ENCODE measurements at regions not wholly inside any gene's neighbourhood (a gene's known extent, or its start where the extent isn't known, plus 50 kb on each side); places are given as distances from the start of the nearest gene placed in this dataset.

- in situ Hi-C loops (cut with HindIII; ENCODE audit: low pct_unique_long_range_greater_than_20kb, low sequenced_read_pairs), result no loop called here
- no peak for TF ChIP-seq JUND (IDR thresholded peaks at IDR 0.05; ENCODE audit: low read depth)
Measured at GRCh38 chrX:46310815-46311497, 234.3 kb downstream of the ZNF674 start.

GRCh38 chrX:46308110-46308509 is 237.1 kb downstream of the ZNF674 start:
- no peak for TF ChIP-seq JUND (IDR thresholded peaks at IDR 0.05; ENCODE audit: low read depth)
- DNase-seq (ENCODE audit: low read depth in 1 of 2, low spot score in 1 of 2), result no peak
- in situ Hi-C loops (cut with HindIII; ENCODE audit: low pct_unique_long_range_greater_than_20kb, low sequenced_read_pairs), result no loop called here

More at GRCh38 chrX:46310815-46311497, 234.3 kb downstream of the ZNF674 start:
- DNase-seq (ENCODE audit: low read depth in 1 of 2, low spot score in 1 of 2), result no peak

GRCh38 chrX:46306103-46306502 is 239.1 kb downstream of the ZNF674 start:
- no peak for TF ChIP-seq JUND (IDR thresholded peaks at IDR 0.05; ENCODE audit: low read depth)
- in situ Hi-C loops (cut with HindIII; ENCODE audit: low pct_unique_long_range_greater_than_20kb, low sequenced_read_pairs), result no loop called here

GRCh38 chrX:46305431-46305830 is 239.8 kb downstream of the ZNF674 start:
- no peak for TF ChIP-seq JUND (IDR thresholded peaks at IDR 0.05; ENCODE audit: low read depth)
- DNase-seq (ENCODE audit: low read depth in 1 of 2, low spot score in 1 of 2), result no peak
- in situ Hi-C loops (cut with HindIII; ENCODE audit: low pct_unique_long_range_greater_than_20kb, low sequenced_read_pairs), result no loop called here

More at GRCh38 chrX:46306103-46306502, 239.1 kb downstream of the ZNF674 start:
- peak; percentile 2 to 41 for DNase-seq (ENCODE audit: low read depth in 1 of 2, low spot score in 1 of 2)

GRCh38 chrX:46301903-46302302 is 243.3 kb downstream of the ZNF674 start:
- no peak for TF ChIP-seq JUND (IDR thresholded peaks at IDR 0.05; ENCODE audit: low read depth)
- DNase-seq (ENCODE audit: low read depth in 1 of 2, low spot score in 1 of 2), result no peak
- in situ Hi-C loops (cut with HindIII; ENCODE audit: low pct_unique_long_range_greater_than_20kb, low sequenced_read_pairs), result no loop called here

- in situ Hi-C loops (cut with HindIII; ENCODE audit: low pct_unique_long_range_greater_than_20kb, low sequenced_read_pairs), result no loop called here
- TF ChIP-seq JUND (IDR thresholded peaks at IDR 0.05; ENCODE audit: low read depth), result no peak
- DNase-seq (ENCODE audit: low read depth in 1 of 2, low spot score in 1 of 2), result no peak
Measured at GRCh38 chrX:46298821-46299220, 246.4 kb downstream of the ZNF674 start.

GRCh38 chrX:46295963-46296362 is 249.3 kb downstream of the ZNF674 start:
- DNase-seq (ENCODE audit: low read depth in 1 of 2, low spot score in 1 of 2), result no peak
- in situ Hi-C loops (cut with HindIII; ENCODE audit: low pct_unique_long_range_greater_than_20kb, low sequenced_read_pairs), result no loop called here
- TF ChIP-seq JUND (IDR thresholded peaks at IDR 0.05; ENCODE audit: low read depth), result no peak

- TF ChIP-seq JUND (IDR thresholded peaks at IDR 0.05; ENCODE audit: low read depth), result no peak
- in situ Hi-C loops (cut with HindIII; ENCODE audit: low pct_unique_long_range_greater_than_20kb, low sequenced_read_pairs), result no loop called here
Measured at GRCh38 chrX:46294234-46294633, 251.0 kb downstream of the ZNF674 start.

GRCh38 chrX:46279925-46280313 is 265.3 kb downstream of the ZNF674 start:
- no peak for TF ChIP-seq JUND (IDR thresholded peaks at IDR 0.05; ENCODE audit: low read depth)
- no peak for DNase-seq (ENCODE audit: low read depth in 1 of 2, low spot score in 1 of 2)
- in situ Hi-C loops (cut with HindIII; ENCODE audit: low pct_unique_long_range_greater_than_20kb, low sequenced_read_pairs), result no loop called here

More at GRCh38 chrX:46294234-46294633, 251.0 kb downstream of the ZNF674 start:
- peak in 1 of 2 experiments; percentile 27 for DNase-seq (ENCODE audit: low read depth in 1 of 2, low spot score in 1 of 2)

- no peak for TF ChIP-seq JUND (IDR thresholded peaks at IDR 0.05; ENCODE audit: low read depth)
- no peak for DNase-seq (ENCODE audit: low read depth in 1 of 2, low spot score in 1 of 2)
- in situ Hi-C loops (cut with HindIII; ENCODE audit: low pct_unique_long_range_greater_than_20kb, low sequenced_read_pairs), result no loop called here
Measured at GRCh38 chrX:46279214-46279924, 265.9 kb downstream of the ZNF674 start.

- no peak for TF ChIP-seq JUND (IDR thresholded peaks at IDR 0.05; ENCODE audit: low read depth)
- no peak for DNase-seq (ENCODE audit: low read depth in 1 of 2, low spot score in 1 of 2)
- in situ Hi-C loops (cut with HindIII; ENCODE audit: low pct_unique_long_range_greater_than_20kb, low sequenced_read_pairs), result no loop called here
Measured at GRCh38 chrX:46278572-46278971, 266.6 kb downstream of the ZNF674 start.

- no peak for TF ChIP-seq JUND (IDR thresholded peaks at IDR 0.05; ENCODE audit: low read depth)
- peak in 1 of 2 experiments; percentile 31 for DNase-seq (ENCODE audit: low read depth in 1 of 2, low spot score in 1 of 2)
- in situ Hi-C loops (cut with HindIII; ENCODE audit: low pct_unique_long_range_greater_than_20kb, low sequenced_read_pairs), result no loop called here
Measured at GRCh38 chrX:46268412-46268811, 276.8 kb downstream of the ZNF674 start.

GRCh38 chrX:46263494-46263893 is 281.7 kb downstream of the ZNF674 start:
- in situ Hi-C loops (cut with HindIII; ENCODE audit: low pct_unique_long_range_greater_than_20kb, low sequenced_read_pairs), result no loop called here
- no peak for TF ChIP-seq JUND (IDR thresholded peaks at IDR 0.05; ENCODE audit: low read depth)
- no peak for DNase-seq (ENCODE audit: low read depth in 1 of 2, low spot score in 1 of 2)
